ENCODE measurements at regions not wholly inside any gene's neighbourhood (a gene's known extent, or its start where the extent isn't known, plus 50 kb on each side); places are given as distances from the start of the nearest gene placed in this dataset.

DNA sequence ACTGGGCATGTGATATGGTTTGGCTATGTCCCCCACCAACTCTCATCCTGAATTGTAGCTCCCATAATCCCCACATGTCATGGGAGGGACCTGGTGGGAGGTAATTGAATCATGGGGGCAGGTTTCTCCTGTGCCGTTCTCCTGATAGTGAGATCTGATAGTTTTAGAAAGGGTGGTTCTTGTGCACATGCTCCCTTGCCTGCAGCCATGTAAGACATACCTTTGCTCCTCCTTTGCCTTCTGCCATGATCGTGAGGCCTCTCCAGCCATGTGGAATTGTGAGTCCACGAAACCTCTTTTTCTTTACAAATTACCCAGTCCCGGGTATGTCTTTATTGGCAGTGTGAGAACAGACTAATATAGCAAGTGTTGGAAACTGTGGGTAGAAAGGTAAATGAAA is 99.5 kb upstream of the HMCN1 start:
- TF ChIP-seq POLR2A (IDR thresholded peaks at IDR 0.05; ENCODE audit: low read depth, low read length) = no peak
- no peak for TF ChIP-seq MAFK (IDR thresholded peaks at IDR 0.05; ENCODE audit: low read depth, low read length)

Data from IMR-90 (cell line).